H1 (cell line): ENCODE measurements at regions not wholly inside any gene's neighbourhood (a gene's known extent, or its start where the extent isn't known, plus 50 kb on each side); places are given as distances from the start of the nearest gene placed in this dataset.

Experiments used
- EP300 ChIP-seq, 2 experiments: IDR thresholded peaks; 1 replicate in 1 of 2; 2 replicates in 1 of 2; pipeline ENCODE4 v1.6.1; 2011 to 2012; ENCODE audit warnings: low read depth in 2 of 2, low read length in 2 of 2, mild to moderate bottlenecking in 2 of 2, borderline replicate concordance in 1 of 2, inconsistent platforms in 1 of 2, moderate library complexity in 1 of 2
- POLR2A ChIP-seq, 2 experiments: IDR thresholded peaks; 1 replicate in 1 of 2; 2 replicates in 1 of 2; pipeline ENCODE4 v1.6.1; 2011; ENCODE audit warnings: low read depth in 2 of 2, low read length in 2 of 2, mild to moderate bottlenecking in 2 of 2; ENCODE audit errors: control extremely low read depth in 1 of 2
- POLR2AphosphoS5 ChIP-seq: IDR thresholded peaks from 2 replicates; pipeline ENCODE4 v1.6.1; 2011; ENCODE audit warnings: low read depth, low read length

DNA sequence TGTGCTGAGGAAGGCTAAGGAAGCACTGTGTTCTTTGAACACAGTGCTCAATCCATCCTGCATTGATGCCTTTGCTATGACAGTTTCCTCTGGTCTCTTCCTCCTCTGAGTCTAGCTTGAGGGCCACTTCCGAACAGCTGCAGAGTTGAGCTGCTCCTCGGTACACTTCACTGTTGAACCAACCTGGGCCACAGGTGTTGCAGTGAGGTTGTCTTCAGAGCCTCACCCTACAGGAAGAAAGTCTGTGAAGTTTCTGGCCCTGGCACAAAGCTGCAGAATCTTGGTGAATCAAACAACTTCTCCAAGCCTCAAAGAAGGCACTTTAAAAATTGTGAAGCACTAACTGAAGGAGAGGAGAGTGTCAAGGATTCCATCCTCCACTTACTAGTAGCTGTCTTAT is 394.0 kb downstream of the KCNRG start:
- TF ChIP-seq POLR2A (IDR thresholded peaks at IDR 0.05; ENCODE audit: control extremely low read depth in 1 of 2, low read depth in 2 of 2, low read length in 2 of 2) (no peak), POLR2AphosphoS5 (no peak), EP300 (IDR thresholded peaks at IDR 0.05; ENCODE audit: borderline replicate concordance in 1 of 2, low read depth in 2 of 2, low read length in 2 of 2) (no peak)
